HG02938 (cell line): ENCODE measurements at regions not wholly inside any gene's neighbourhood (a gene's known extent, or its start where the extent isn't known, plus 50 kb on each side); places are given as distances from the start of the nearest gene placed in this dataset.
"Not testable (repeated sequence)": the region's sequence is repeated elsewhere in the genome, so short reads cannot be mapped to it uniquely, and the experiment has no call there.

Experiments used
- ATAC-seq: cut with Tn5 transposase; IDR thresholded peaks from one replicate; pipeline ENCODE4 v1.9.1; 2021; ENCODE audit warnings: mild to moderate bottlenecking, moderate library complexity; ENCODE audit not compliant: unreplicated experiment

GRCh38 chr15:38002883-38003477 lies 68.5 kb downstream of the TMCO5A start:
- ATAC-seq = peak; percentile 58

GRCh38 chr15:38004218-38004861 lies 69.9 kb downstream of the TMCO5A start:
- ATAC-seq = no peak

DNA sequence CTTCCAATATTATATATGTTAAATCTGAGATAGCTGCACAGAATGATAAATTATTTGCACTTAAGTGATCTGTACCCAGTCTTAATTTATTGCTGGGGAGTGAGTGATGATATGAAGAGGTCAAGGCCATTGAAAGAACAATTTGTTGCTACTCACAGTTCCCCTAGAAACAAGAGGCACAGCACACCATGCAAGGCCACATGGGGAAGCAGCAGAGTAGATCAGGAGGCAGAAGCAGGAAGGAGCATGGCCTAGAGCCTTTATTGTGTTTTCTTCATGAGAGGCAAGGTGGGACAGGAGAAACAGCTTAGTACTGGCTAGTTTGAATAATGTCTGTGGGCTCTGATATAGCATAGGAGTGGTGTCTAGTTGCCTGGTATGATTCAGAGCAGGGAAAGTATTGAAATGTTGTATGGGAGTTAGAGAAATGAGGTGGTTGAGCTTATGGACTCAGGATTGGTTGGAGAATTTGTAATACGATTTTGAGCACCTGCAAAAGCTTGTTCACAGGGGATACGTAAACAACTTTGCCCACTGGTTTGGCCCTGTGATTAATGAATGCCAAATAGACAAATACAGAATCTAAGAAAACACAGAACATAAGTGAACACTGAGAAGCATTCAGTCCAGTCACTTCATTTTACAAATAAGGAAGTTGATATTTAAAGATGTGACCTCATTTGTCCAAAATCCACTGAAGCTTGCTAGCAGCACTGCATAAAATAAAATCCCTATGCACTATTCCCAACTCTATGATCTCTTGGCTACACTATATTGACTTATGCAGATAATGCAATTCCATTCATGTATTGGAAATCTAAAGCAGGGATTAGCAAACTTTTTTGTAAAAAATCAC lies 71.7 kb downstream of the TMCO5A start:
- ATAC-seq = no peak

DNA sequence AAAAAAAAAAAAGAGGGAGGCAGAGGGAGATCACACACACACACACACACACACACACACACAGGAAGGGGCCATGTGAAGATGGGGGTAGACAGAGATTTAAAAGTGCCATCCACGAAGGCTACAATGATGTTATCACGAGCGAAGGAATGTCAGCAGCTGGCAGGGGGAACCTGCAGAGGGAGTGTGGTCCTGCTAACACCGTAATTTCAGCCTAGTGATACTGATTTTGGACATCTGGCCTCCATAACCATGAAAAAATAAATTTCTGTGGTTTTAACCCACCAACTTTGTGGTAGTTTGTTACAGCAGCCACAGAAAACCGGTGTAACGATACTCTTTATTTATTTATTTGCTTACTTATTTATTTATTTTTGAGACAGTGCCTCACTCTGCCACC lies 76.0 kb downstream of the TMCO5A start:
- no peak for ATAC-seq

DNA sequence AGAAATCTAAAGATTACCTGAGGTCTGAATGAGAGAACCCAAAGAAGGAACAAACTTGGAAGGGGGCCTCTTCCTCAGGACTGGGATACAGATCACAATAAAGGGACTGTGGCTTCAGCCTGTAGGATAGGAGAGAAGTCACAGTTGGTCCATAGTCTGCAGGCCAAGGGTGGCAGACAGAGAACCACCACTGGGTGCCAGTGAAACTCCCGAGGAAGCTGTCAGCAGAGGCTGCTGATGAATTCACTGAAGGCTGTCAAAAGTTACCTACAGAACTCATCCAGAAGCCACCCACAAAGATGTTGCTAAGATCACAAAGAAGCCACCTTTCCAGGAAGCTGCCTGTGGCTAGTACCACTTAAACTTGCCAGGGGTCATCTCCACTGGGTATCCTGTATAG lies 78.5 kb downstream of the TMCO5A start:
- no peak for ATAC-seq

DNA sequence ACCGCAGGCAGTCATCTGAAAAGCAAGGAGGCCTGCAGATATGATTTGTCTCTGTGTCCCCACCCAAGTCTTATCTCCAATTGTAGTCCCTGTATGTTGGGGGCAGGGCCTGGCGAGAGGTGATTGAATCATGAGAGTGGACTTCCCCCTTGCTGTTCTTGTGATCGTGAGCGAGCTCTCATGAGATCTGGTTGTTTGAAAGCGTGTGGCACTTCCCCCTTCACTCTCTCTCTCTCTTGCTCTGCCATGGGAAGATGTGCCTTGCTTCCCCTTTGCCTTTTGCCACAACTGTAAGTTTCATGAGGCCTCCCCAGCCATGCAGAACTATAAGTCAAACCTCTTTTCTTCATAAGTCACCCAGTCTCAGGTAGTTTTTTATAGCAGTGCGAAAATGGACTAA lies 83.3 kb downstream of the TMCO5A start:
- no peak for ATAC-seq

GRCh38 chr15:38019066-38019465 lies 84.6 kb downstream of the TMCO5A start:
- ATAC-seq = no peak

GRCh38 chr15:38021259-38021658 lies 86.8 kb downstream of the TMCO5A start:
- ATAC-seq = no peak

DNA sequence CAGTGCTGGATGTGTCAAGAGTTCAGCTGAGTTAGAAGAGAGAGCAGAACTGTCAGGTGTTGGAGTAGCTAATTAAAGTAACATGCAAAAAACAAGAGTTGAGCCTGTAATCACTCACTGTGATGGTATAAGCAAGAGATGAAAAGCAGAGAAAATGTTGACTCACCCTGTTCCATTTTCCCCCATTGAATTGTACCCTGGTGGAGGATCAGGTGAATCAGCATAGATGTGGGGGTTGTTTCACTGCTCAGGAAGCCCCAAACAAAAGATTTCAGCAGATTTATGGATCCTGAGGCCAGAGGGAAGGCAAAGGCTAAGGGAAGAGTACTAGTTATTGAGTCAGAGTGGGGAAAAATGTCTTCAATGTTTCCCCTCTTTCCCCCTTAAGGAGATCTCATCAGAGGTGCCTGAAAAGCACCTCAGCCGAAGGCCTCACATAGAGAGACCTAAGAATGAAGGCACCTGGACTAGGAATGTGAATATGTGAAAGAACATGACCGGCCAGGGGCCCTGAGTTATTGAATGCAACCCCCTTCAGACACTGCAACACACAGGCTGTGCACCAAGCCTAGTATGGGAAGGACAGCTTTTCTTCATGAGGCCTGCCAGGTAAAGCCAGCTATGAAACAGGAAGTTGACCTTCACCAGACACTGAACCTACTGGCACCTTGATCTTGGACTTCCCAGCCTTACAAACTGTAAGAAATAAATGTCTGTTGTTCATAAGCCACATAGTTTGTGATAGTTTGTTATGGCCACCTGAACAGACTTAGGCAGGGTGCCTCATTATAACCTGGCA lies 90.1 kb downstream of the TMCO5A start:
- ATAC-seq = no peak

DNA sequence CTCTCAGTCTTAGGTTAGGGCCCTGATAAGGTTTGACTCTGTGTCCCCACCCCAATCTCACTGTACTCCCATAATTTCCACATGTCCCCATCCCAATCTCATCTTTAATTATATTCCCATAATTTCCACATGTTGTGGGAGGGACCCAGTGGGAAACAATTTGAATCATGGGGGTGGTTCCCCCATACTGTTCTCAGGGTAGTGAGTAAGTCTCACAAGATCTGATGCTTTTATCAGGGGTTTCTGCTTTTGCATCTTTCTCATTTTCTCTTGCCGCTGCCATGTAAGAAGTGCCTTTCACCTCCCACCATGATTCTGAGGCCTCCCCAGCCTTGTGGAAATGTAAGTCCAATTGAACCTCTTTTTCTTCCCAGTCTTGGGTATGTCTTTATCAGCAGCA lies 91.2 kb downstream of the TMCO5A start:
- not testable (repeated sequence) for ATAC-seq

GRCh38 chr15:38028869-38029268 lies 94.4 kb downstream of the TMCO5A start:
- no peak for ATAC-seq

DNA sequence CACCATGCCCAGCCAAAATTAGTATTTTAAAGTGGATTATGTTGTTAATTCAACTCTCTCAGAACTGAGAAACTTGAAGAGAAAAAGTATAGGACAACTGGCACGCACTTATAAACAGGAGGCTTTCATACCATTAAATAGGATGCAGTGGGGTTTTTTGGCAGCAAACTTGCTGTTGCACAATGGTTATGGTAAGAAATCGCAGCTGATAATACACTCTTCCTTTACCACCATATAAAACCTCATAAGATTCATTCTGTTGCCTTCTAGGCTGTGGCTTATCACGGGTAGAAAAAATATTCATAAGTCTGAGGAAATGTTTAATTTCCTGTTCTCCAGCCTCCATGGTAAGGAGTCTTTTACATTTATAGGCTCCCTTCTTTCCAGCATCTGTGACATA lies 95.3 kb downstream of the TMCO5A start:
- no peak for ATAC-seq

- no peak for ATAC-seq
Measured at GRCh38 chr15:38030609-38031008, 96.2 kb downstream of the TMCO5A start.

- ATAC-seq = no peak
Measured at GRCh38 chr15:38035701-38036100, 101.3 kb downstream of the TMCO5A start.

DNA sequence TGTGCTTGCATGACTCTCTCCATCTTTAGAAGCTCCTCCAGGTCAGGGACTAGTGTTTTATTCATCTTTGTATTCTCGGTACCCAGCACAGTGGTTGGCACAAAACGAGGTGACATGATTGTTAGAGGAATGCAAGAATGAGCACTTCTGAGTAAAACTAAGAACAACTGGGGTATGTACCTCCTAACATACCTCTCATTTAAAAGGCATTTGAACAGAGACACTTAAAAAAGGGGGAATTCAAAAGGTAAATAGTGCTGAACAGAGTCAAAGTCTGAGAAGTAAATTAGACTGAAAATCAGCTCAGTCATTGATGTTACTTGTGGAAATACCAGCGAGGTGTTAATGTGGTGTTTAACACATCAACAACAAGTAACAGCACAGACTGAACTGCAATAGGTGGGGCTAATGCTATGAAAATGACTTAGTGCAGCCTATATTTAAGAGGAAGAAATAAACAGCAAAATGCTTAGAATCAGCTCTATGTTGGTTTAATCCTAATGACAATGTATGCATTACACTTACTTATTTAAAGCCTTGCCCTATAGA lies 102.4 kb downstream of the TMCO5A start:
- ATAC-seq = no peak

- no peak for ATAC-seq
Measured at GRCh38 chr15:38038659-38039442, 104.4 kb downstream of the TMCO5A start.

DNA sequence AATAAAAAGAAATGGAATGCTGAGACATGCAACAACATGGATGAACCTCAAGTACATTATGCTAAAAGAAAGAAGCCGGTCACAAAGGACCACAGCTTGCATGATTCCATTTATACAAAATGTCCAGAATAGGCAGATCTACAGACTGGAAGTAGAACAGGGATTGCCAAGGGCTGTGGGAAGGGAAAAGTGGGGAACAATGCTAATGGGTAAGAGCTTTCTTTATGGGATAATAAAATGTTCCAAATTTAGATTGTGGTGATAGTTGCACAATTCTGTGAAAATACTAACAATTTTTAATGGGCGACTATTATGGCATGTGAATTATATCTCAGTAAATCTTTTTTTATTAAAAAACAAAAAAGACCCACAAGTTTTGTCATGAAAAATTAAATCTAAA lies 106.2 kb downstream of the TMCO5A start:
- ATAC-seq = no peak

- no peak for ATAC-seq
Measured at GRCh38 chr15:38041576-38041975, 107.1 kb downstream of the TMCO5A start.

DNA sequence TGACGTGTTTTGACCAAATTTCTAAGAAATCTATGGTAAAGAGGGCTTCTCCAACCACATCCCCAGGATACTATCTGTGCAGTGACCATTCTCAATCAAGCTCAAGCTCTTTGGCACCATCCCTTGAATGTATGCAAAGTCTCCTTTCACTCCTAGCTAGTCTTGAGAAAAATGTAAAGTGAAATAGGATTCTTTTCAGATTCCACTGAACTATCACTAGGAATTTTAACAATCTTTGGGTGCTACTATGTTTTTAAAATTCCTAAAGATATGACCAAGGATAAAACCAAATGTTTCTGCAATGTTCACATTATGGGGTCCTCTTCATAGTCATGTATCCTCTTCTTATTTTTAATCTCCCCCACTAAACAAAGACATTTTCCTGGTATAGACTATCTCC lies 107.8 kb downstream of the TMCO5A start:
- no peak for ATAC-seq
